ENCODE measurements at regions not wholly inside any gene's neighbourhood (a gene's known extent, or its start where the extent isn't known, plus 50 kb on each side); places are given as distances from the start of the nearest gene placed in this dataset.

- H3K4me3 ChIP-seq (IDR thresholded peaks at IDR 0.05; ENCODE audit: insufficient read depth, low read depth, low read length), result no peak overlapping the region
- H3K4me2 ChIP-seq, result no peak overlapping the region
- TF ChIP-seq CTCF (conservative IDR thresholded peaks at IDR 0.05; ENCODE audit: low read depth, low read length), result no peak
- H3K27me3 ChIP-seq (ENCODE audit: insufficient read depth, low read depth), result no peaks in the 10 kb centered on the region
- no peaks in the 10 kb centered on the region for H3K4me1 ChIP-seq (ENCODE audit: low read depth, poor library complexity, severe bottlenecking)
- no peaks in the 10 kb centered on the region for H3K79me2 ChIP-seq (ENCODE audit: insufficient read depth, low read depth)
- no peaks in the 10 kb centered on the region for H4K20me1 ChIP-seq (ENCODE audit: insufficient read depth)
- H3K27ac ChIP-seq, result no peak overlapping the region
- no peak overlapping the region for H2AFZ ChIP-seq (ENCODE audit: low read depth)
- no peaks in the 10 kb centered on the region for H3K36me3 ChIP-seq (ENCODE audit: insufficient read depth)
- no peak overlapping the region for H3K9ac ChIP-seq
These were observed 175.6 kb upstream of the MAGEB2 start for GRCh38 chrX:30039768-30040167.

GRCh38 chrX:30060718-30061117 lies 154.6 kb upstream of the MAGEB2 start:
- no peak overlapping the region for H3K9ac ChIP-seq
- H4K20me1 ChIP-seq (ENCODE audit: insufficient read depth), result no peaks in the 10 kb centered on the region
- H3K4me3 ChIP-seq (IDR thresholded peaks at IDR 0.05; ENCODE audit: insufficient read depth, low read depth, low read length), result no peak overlapping the region
- no peak for TF ChIP-seq CTCF (conservative IDR thresholded peaks at IDR 0.05; ENCODE audit: low read depth, low read length)
- no peaks in the 10 kb centered on the region for H3K27me3 ChIP-seq (ENCODE audit: insufficient read depth, low read depth)
- H3K4me2 ChIP-seq, result no peak overlapping the region
- no peaks in the 10 kb centered on the region for H3K36me3 ChIP-seq (ENCODE audit: insufficient read depth)
- H3K27ac ChIP-seq, result no peak overlapping the region
- no peaks in the 10 kb centered on the region for H3K79me2 ChIP-seq (ENCODE audit: insufficient read depth, low read depth)
- H2AFZ ChIP-seq (ENCODE audit: low read depth), result no peak overlapping the region
- H3K4me1 ChIP-seq (ENCODE audit: low read depth, poor library complexity, severe bottlenecking), result no peaks in the 10 kb centered on the region

- H4K20me1 ChIP-seq (ENCODE audit: insufficient read depth), result no peaks in the 10 kb centered on the region
- H3K27ac ChIP-seq, result no peak overlapping the region
- H3K4me3 ChIP-seq (IDR thresholded peaks at IDR 0.05; ENCODE audit: insufficient read depth, low read depth, low read length), result no peak overlapping the region
- H3K36me3 ChIP-seq (ENCODE audit: insufficient read depth), result no peaks in the 10 kb centered on the region
- TF ChIP-seq CTCF (conservative IDR thresholded peaks at IDR 0.05; ENCODE audit: low read depth, low read length), result no peak
- H3K4me1 ChIP-seq (ENCODE audit: low read depth, poor library complexity, severe bottlenecking), result no peaks in the 10 kb centered on the region
- H3K9ac ChIP-seq, result no peak overlapping the region
- no peaks in the 10 kb centered on the region for H3K79me2 ChIP-seq (ENCODE audit: insufficient read depth, low read depth)
- H3K27me3 ChIP-seq (ENCODE audit: insufficient read depth, low read depth), result no peaks in the 10 kb centered on the region
- no peak overlapping the region for H2AFZ ChIP-seq (ENCODE audit: low read depth)
- no peak overlapping the region for H3K4me2 ChIP-seq
These were observed 150.1 kb upstream of the MAGEB2 start for GRCh38 chrX:30065226-30065625.

- H3K36me3 ChIP-seq (ENCODE audit: insufficient read depth), result no peaks in the 10 kb centered on the region
- H4K20me1 ChIP-seq (ENCODE audit: insufficient read depth), result no peaks in the 10 kb centered on the region
- no peak overlapping the region for H3K4me3 ChIP-seq (IDR thresholded peaks at IDR 0.05; ENCODE audit: insufficient read depth, low read depth, low read length)
- H3K27ac ChIP-seq, result no peak overlapping the region
- H3K4me1 ChIP-seq (ENCODE audit: low read depth, poor library complexity, severe bottlenecking), result no peaks in the 10 kb centered on the region
- no peak overlapping the region for H2AFZ ChIP-seq (ENCODE audit: low read depth)
- TF ChIP-seq CTCF (conservative IDR thresholded peaks at IDR 0.05; ENCODE audit: low read depth, low read length), result no peak
- H3K4me2 ChIP-seq, result no peak overlapping the region
- no peak overlapping the region for H3K9ac ChIP-seq
- H3K79me2 ChIP-seq (ENCODE audit: insufficient read depth, low read depth), result no peaks in the 10 kb centered on the region
- H3K27me3 ChIP-seq (ENCODE audit: insufficient read depth, low read depth), result no peaks in the 10 kb centered on the region
These were observed 147.7 kb upstream of the MAGEB2 start for GRCh38 chrX:30067677-30068076.

- Histone ChIP-seq H3K4me3 (IDR thresholded peaks at IDR 0.05; ENCODE audit: insufficient read depth, low read depth, low read length) (no peak overlapping the region), H2AFZ (ENCODE audit: low read depth) (no peak overlapping the region), H3K9ac (no peak overlapping the region), H4K20me1 (ENCODE audit: insufficient read depth) (no peaks in the 10 kb centered on the region), H3K79me2 (ENCODE audit: insufficient read depth, low read depth) (no peaks in the 10 kb centered on the region), H3K36me3 (ENCODE audit: insufficient read depth) (no peaks in the 10 kb centered on the region), H3K4me1 (ENCODE audit: low read depth, poor library complexity, severe bottlenecking) (no peaks in the 10 kb centered on the region), H3K27ac (no peak overlapping the region), H3K4me2 (no peak overlapping the region), H3K27me3 (ENCODE audit: insufficient read depth, low read depth) (no peaks in the 10 kb centered on the region)
- TF ChIP-seq CTCF (conservative IDR thresholded peaks at IDR 0.05; ENCODE audit: low read depth, low read length), result no peak
These were observed 129.8 kb upstream of the MAGEB2 start for GRCh38 chrX:30085571-30085970.
